Body of pancreas (tissue), 4 donors: ENCODE measurements at regions not wholly inside any gene's neighbourhood (a gene's known extent, or its start where the extent isn't known, plus 50 kb on each side); places are given as distances from the start of the nearest gene placed in this dataset.

Source experiments
- POLR2A ChIP-seq, 3 donors: fragments of 450-650 bp; IDR thresholded peaks; one replicate each; pipeline ENCODE4 v1.6.1; 2016; ENCODE audit warnings: antibody characterized with exemption in 3 of 3, mild to moderate bottlenecking in 2 of 3
- TF ChIP-seq, protein P1 (sequence below), 7 experiments: fragments of 450-650 bp in 4 of 7; fragments of 200-600 bp in 3 of 7; sonication (generic) in 3 of 7; IDR thresholded peaks; one replicate each; pipeline ENCODE4 v1.5.1; 2016 to 2019; ENCODE audit warnings: antibody characterized with exemption in 7 of 7

GRCh38 chr3:178334239-178334638 is 202.0 kb upstream of the KCNMB2 start:
- TF ChIP-seq, protein P1, sequence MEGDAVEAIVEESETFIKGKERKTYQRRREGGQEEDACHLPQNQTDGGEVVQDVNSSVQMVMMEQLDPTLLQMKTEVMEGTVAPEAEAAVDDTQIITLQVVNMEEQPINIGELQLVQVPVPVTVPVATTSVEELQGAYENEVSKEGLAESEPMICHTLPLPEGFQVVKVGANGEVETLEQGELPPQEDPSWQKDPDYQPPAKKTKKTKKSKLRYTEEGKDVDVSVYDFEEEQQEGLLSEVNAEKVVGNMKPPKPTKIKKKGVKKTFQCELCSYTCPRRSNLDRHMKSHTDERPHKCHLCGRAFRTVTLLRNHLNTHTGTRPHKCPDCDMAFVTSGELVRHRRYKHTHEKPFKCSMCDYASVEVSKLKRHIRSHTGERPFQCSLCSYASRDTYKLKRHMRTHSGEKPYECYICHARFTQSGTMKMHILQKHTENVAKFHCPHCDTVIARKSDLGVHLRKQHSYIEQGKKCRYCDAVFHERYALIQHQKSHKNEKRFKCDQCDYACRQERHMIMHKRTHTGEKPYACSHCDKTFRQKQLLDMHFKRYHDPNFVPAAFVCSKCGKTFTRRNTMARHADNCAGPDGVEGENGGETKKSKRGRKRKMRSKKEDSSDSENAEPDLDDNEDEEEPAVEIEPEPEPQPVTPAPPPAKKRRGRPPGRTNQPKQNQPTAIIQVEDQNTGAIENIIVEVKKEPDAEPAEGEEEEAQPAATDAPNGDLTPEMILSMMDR (IDR thresholded peaks at IDR 0.05): no peak
- TF ChIP-seq POLR2A (IDR thresholded peaks at IDR 0.05): no peak
